Tibial nerve (tissue), 3 donors: ENCODE measurements at regions not wholly inside any gene's neighbourhood (a gene's known extent, or its start where the extent isn't known, plus 50 kb on each side); places are given as distances from the start of the nearest gene placed in this dataset.

Experiments used
- CTCF ChIP-seq, 5 experiments: fragments of 200-600 bp in 3 of 5; fragments of 450-650 bp in 2 of 5; sonication (generic) in 3 of 5; IDR thresholded peaks; one replicate each; pipeline ENCODE4 v1.5.1; 2016 to 2019; ENCODE audit warnings: antibody characterized with exemption in 5 of 5, mild to moderate bottlenecking in 3 of 5, moderate library complexity in 2 of 5
- POLR2A ChIP-seq, 2 donors: fragments of 450-650 bp; IDR thresholded peaks; one replicate each; pipeline ENCODE4 v1.6.1; 2017; ENCODE audit warnings: antibody characterized with exemption in 2 of 2, mild to moderate bottlenecking in 2 of 2, moderate library complexity in 2 of 2

GRCh38 chr4:177957596-177958360, 515.5 kb upstream of the AGA start:
- TF ChIP-seq CTCF (IDR thresholded peaks at IDR 0.05): no peak
- no peak for TF ChIP-seq POLR2A (IDR thresholded peaks at IDR 0.05)
